HUES6 (cell line): ENCODE measurements at regions not wholly inside any gene's neighbourhood (a gene's known extent, or its start where the extent isn't known, plus 50 kb on each side); places are given as distances from the start of the nearest gene placed in this dataset.
A peak's percentile ranks its signal among the peaks of the same experiment; 100 is the strongest.

Experiments used
- H3K27ac ChIP-seq: 2 replicates; pipeline ENCODE4 v1.7.0; 2013; ENCODE audit warnings: low read depth, mild to moderate bottlenecking, low read length, inconsistent platforms
- H3K27me3 ChIP-seq: 2 replicates; pipeline ENCODE4 v1.6.1; 2013; ENCODE audit warnings: low read length; ENCODE audit not compliant: control insufficient read depth, insufficient read depth
- H3K36me3 ChIP-seq: 2 replicates; pipeline ENCODE4 v1.6.1; 2013; ENCODE audit warnings: low read length; ENCODE audit not compliant: control insufficient read depth, insufficient read depth
- H3K4me1 ChIP-seq: 2 replicates; pipeline ENCODE4 v1.6.1; 2013; ENCODE audit warnings: low read length; ENCODE audit not compliant: control insufficient read depth, insufficient read depth
- H3K4me3 ChIP-seq: 2 replicates; pipeline ENCODE4 v1.5.1; 2013; ENCODE audit warnings: low read depth, low read length
- H3K9ac ChIP-seq: one replicate; pipeline ENCODE4 v1.6.1; 2013; ENCODE audit warnings: mild to moderate bottlenecking, low read length
- H3K9me3 ChIP-seq: 2 replicates; pipeline ENCODE4 v1.6.1; 2013; ENCODE audit warnings: low read depth, low read length; ENCODE audit not compliant: control insufficient read depth, insufficient read depth

GRCh38 chr10:53236941-53237340 lies 464.4 kb upstream of the MBL2 start:
- H3K27ac ChIP-seq = no peak overlapping the region
- H3K9ac ChIP-seq = no peak overlapping the region
- H3K4me1 ChIP-seq = no peaks in the 10 kb centered on the region
- no peaks in the 10 kb centered on the region for H3K27me3 ChIP-seq
- H3K36me3 ChIP-seq = no peaks in the 10 kb centered on the region
- no peaks in the 10 kb centered on the region for H3K9me3 ChIP-seq
- no peak overlapping the region for H3K4me3 ChIP-seq

- H3K9me3 ChIP-seq = no peaks in the 10 kb centered on the region; the same call in 1 of the 2 replicates
- H3K36me3 ChIP-seq = no peaks in the 10 kb centered on the region
- H3K9ac ChIP-seq = no peak overlapping the region
- no peaks in the 10 kb centered on the region for H3K27me3 ChIP-seq
- no peaks in the 10 kb centered on the region for H3K4me1 ChIP-seq
- no peak overlapping the region for H3K4me3 ChIP-seq
- no peak overlapping the region for H3K27ac ChIP-seq
Observed at GRCh38 chr10:53233749-53234148, 461.2 kb upstream of the MBL2 start.

DNA sequence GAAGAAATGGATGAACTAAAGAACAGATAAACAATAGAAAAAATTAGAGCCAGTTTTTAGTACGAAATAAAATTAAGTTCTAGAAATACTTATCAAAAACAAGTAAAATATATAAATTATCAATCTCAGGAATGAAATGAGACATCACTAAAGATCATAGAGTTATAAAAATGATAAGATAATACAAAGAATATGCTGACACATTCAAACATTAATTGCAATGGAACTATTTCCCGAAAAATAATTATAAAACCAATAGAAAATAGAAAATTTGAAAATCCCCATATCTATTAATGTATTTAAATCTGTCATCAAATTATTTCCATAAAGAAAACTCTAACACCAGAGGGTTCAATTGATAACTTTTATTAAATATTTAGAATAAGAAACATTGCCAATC lies 458.1 kb upstream of the MBL2 start:
- peaks cover 11% of the 10 kb centered on the region; the same call in 1 of the 2 replicates for H3K9me3 ChIP-seq
- H3K27me3 ChIP-seq = no peaks in the 10 kb centered on the region
- no peak overlapping the region for H3K4me3 ChIP-seq
- no peaks in the 10 kb centered on the region for H3K4me1 ChIP-seq
- no peak overlapping the region for H3K27ac ChIP-seq
- no peaks in the 10 kb centered on the region for H3K36me3 ChIP-seq
- H3K9ac ChIP-seq = no peak overlapping the region

GRCh38 chr10:53223851-53224250 lies 451.3 kb upstream of the MBL2 start:
- no peaks in the 10 kb centered on the region for H3K36me3 ChIP-seq
- H3K4me1 ChIP-seq = peaks cover 7% of the 10 kb centered on the region; the same call in 1 of the 2 replicates
- H3K27ac ChIP-seq = no peak overlapping the region
- H3K9me3 ChIP-seq = peaks cover 11% of the 10 kb centered on the region
- no peak overlapping the region for H3K4me3 ChIP-seq
- H3K27me3 ChIP-seq = no peaks in the 10 kb centered on the region
- H3K9ac ChIP-seq = no peak overlapping the region

DNA sequence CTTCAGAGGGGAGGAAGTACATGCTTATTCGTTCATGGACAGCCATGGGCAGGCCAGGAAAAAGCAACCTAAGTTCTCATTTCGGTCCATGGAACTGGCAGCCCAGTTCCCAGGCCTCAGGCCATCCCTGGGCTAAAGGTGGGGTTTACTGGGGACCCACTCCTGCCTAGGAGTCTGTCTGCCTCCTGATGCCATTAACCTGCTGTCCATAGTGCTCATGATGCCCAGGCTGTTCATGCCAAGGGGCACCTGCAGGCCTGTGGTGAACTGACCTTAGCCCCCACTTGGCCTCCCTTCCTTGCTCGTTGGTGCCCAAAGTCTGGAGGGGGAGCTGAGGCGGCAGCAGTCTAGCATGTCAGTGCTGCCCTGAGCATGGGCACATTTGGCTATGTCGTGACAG lies 450.2 kb upstream of the MBL2 start:
- Histone ChIP-seq H3K9ac (no peak overlapping the region), H3K4me3 (no peak overlapping the region), H3K36me3 (no peaks in the 10 kb centered on the region), H3K9me3 (peaks cover 4% of the 10 kb centered on the region), H3K27ac (no peak overlapping the region), H3K4me1 (peaks cover 7% of the 10 kb centered on the region; the same call in 1 of the 2 replicates), H3K27me3 (no peaks in the 10 kb centered on the region)

- Histone ChIP-seq H3K36me3 (no peaks in the 10 kb centered on the region), H3K27me3 (no peaks in the 10 kb centered on the region), H3K9ac (peak overlapping the region; percentile 17), H3K9me3 (peaks cover 10% of the 10 kb centered on the region), H3K27ac (peak overlapping the region; percentile 28; the same call in 1 of the 2 replicates), H3K4me3 (no peak overlapping the region), H3K4me1 (0 out of 2 replicates have a peak, but pooled peaks cover 7% of the 10 kb centered on the region)
Observed at GRCh38 chr10:53209944-53210611, 437.5 kb upstream of the MBL2 start.

DNA sequence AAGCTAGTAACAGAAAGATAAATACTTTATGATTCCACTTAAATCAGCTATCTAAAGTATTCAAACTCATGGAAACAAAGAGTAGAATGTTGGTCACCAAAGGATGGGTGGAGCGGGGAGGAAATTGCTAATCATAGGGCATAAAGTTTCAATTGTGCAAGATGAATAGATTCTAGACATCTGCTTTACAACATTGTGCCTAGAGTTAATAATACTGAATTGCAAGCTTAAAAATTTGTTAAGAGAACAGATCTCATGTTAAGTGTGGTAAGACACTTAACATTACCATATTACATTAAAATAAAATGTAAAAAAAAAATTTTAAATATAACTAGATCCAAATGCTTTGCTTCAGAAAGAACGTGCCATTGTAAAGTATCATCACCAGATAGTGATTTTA lies 411.1 kb upstream of the MBL2 start:
- Histone ChIP-seq H3K9me3 (peaks cover 28% of the 10 kb centered on the region), H3K27ac (no peak overlapping the region), H3K9ac (no peak overlapping the region), H3K36me3 (no peaks in the 10 kb centered on the region), H3K27me3 (no peaks in the 10 kb centered on the region), H3K4me1 (no peaks in the 10 kb centered on the region), H3K4me3 (no peak overlapping the region)

GRCh38 chr10:53177468-53177867 lies 404.9 kb upstream of the MBL2 start:
- Histone ChIP-seq H3K36me3 (no peaks in the 10 kb centered on the region), H3K9me3 (no peaks in the 10 kb centered on the region), H3K27ac (no peak overlapping the region), H3K4me1 (no peaks in the 10 kb centered on the region), H3K9ac (no peak overlapping the region), H3K4me3 (no peak overlapping the region), H3K27me3 (no peaks in the 10 kb centered on the region)

DNA sequence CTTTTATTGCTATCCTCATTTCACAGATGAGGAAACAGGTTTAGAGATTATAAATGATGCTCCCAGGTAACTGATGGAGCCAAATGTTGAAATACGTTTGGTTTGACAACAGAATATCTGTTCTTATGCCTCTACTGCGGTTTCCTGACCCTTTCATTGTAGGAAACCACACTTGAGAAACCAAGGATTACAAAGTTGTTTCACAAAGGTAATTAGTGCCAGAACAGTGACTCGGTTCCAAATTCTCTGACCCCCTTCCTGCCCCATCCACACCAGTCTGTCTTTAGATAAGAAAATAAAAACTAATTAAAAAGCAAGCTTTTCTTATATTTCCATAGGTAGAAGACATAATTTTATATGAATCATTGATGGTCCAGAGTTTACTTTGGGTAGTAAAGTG lies 393.7 kb upstream of the MBL2 start:
- Histone ChIP-seq H3K9me3 (no peaks in the 10 kb centered on the region), H3K9ac (no peak overlapping the region), H3K4me3 (no peak overlapping the region), H3K4me1 (no peaks in the 10 kb centered on the region), H3K27me3 (no peaks in the 10 kb centered on the region), H3K36me3 (no peaks in the 10 kb centered on the region), H3K27ac (no peak overlapping the region)

DNA sequence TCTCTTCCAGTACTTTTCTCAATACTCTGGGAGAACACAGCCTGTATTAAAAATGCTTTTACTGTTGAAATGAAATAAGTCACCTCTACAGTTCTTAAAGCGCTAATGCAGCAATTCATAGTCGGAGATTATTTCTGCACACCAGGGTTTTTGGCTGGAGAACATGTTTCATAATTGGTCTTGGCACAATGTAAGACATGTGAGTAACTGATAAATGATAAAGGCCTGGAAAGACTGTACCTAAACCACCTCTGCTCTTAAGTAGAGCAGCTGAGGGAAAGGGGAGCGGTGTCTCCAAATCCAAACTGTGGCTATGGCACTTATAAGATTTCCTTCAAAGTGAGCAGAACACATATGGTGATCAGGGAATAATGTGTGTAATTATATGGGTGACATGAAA lies 390.3 kb upstream of the MBL2 start:
- H3K36me3 ChIP-seq = no peaks in the 10 kb centered on the region
- no peaks in the 10 kb centered on the region for H3K4me1 ChIP-seq
- H3K27me3 ChIP-seq = no peaks in the 10 kb centered on the region
- H3K9ac ChIP-seq = no peak overlapping the region
- no peak overlapping the region for H3K27ac ChIP-seq
- no peaks in the 10 kb centered on the region for H3K9me3 ChIP-seq
- H3K4me3 ChIP-seq = no peak overlapping the region

DNA sequence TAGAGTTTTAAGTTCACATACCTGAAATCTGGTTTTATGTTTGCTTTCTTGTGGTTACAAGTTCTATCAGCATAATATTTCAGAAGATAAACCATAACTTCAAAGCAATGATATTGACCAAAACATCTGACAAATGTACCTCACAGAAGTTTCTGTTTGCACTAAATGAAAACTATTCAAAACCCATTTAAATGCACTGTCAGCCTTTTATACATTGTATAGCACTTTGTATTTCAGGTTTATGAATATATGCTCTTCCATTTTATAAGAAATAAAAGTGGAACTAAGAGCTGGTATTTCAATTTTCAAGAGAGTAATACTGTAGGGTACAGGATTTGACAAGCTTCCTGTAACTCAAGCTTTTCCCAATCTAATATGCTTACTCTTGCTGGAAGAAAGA lies 388.6 kb upstream of the MBL2 start:
- no peak overlapping the region for H3K4me3 ChIP-seq

More for the DNA sequence above, 388.6 kb upstream of the MBL2 start:
- Histone ChIP-seq H3K9me3 (peaks cover 11% of the 10 kb centered on the region), H3K9ac (no peak overlapping the region), H3K4me1 (no peaks in the 10 kb centered on the region), H3K36me3 (no peaks in the 10 kb centered on the region), H3K27ac (no peak overlapping the region), H3K27me3 (no peaks in the 10 kb centered on the region)
